ENCODE measurements at regions not wholly inside any gene's neighbourhood (a gene's known extent, or its start where the extent isn't known, plus 50 kb on each side); places are given as distances from the start of the nearest gene placed in this dataset.

DNA sequence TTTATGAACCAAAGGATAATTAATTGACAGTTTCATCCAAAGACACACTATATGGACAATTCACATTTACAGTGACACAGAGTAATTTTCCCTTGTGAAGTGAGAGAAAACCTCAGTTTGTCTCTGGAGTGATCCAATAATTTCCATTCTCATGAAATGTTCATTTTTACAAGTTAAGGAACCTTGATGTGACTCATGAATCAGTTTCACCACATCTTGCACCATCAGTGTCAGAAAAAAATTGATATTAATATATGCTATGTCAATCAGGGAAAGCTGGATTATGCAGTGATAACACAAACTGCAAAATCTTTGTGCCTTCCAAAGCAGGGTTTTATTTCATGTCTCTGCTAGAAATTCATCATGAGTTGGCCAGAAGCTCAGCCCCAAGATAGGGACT is 348.1 kb downstream of the ARPP21 start:
- TF ChIP-seq CTCF (IDR thresholded peaks at IDR 0.05; ENCODE audit: extremely low read depth in 1 of 2, insufficient read depth in 1 of 2, low read depth in 1 of 2, low read length in 2 of 2) = no peak
- TF ChIP-seq POLR2AphosphoS5 (IDR thresholded peaks at IDR 0.05; ENCODE audit: insufficient read depth, low read depth, low read length) = no peak
- TF ChIP-seq MAX (IDR thresholded peaks at IDR 0.05; ENCODE audit: insufficient read depth, insufficient read length) = no peak
